HepG2 (cell line): ENCODE measurements at regions not wholly inside any gene's neighbourhood (a gene's known extent, or its start where the extent isn't known, plus 50 kb on each side); places are given as distances from the start of the nearest gene placed in this dataset.

Experiments used
- ATAC-seq: fragments of 200-7000 bp; cut with Tn5 transposase; 3 replicates; pipeline ENCODE4 v1.9.1; 2020; ENCODE audit warnings: mild to moderate bottlenecking, moderate library complexity
- BruUV-seq: library from RNA; stranded (reverse); fragments of 400-500 nt; replicated peaks from 2 replicates; lab custom pipeline; 2021; lab: Mats Ljungman, UMichigan
- CTCF ChIA-PET: fragments of 300-600 bp; formaldehyde crosslinking; extraction: SDS; loops from one replicate; lab custom pipeline; 2021; ENCODE audit warnings: low total read pairs, inconsistent platforms, low intra/inter-chr PET ratio; lab: Yijun Ruan, JAX
- POLR2A ChIA-PET: fragments of 350-600 bp; sonication (Branson Sonifier 250); formaldehyde crosslinking; loops from one replicate; lab custom pipeline; 2020; ENCODE audit warnings: antibody characterized with exemption, inconsistent platforms; lab: Yijun Ruan, JAX
- DNase-seq: peaks from one replicate; pipeline ENCODE4 v3.0.0-alpha.2; 2015; ENCODE audit warnings: low spot score
- FAIRE-seq: peaks from 3 replicates; lab custom pipeline; 2011; peaks lifted over from hg19 to GRCh38; lab: Jason Lieb, UNC
- H2AFZ ChIP-seq: one replicate; pipeline ENCODE4 v1.6.1; 2011; ENCODE audit warnings: low read length, inconsistent platforms
- H3K27ac ChIP-seq: fragments of 300-600 bp; 3 replicates; pipeline ENCODE4 v1.8.0; 2011; ENCODE audit warnings: mixed run types, mild to moderate bottlenecking, mixed read lengths, low read length, inconsistent platforms; ENCODE audit not compliant: insufficient read depth; ENCODE audit errors: extremely low read length
- H3K27me3 ChIP-seq, 2 experiments: fragments of 200-600 bp in 1 of 2; 2 replicates in 1 of 2; 3 replicates in 1 of 2; pipeline versions ENCODE4 v1.6.0 to v1.8.0; 2011; ENCODE audit warnings: low read length in 2 of 2, mild to moderate bottlenecking in 2 of 2, moderate library complexity in 2 of 2, inconsistent platforms in 1 of 2; ENCODE audit not compliant: insufficient read depth in 2 of 2, control insufficient read depth in 1 of 2
- H3K36me3 ChIP-seq, 2 experiments: fragments of 200-600 bp in 1 of 2; replicated peaks in 1 of 2; 2 replicates in 1 of 2; 3 replicates in 1 of 2; pipeline versions ENCODE4 v1.5.1 to v1.8.0; 2011; ENCODE audit warnings: low read length in 2 of 2, inconsistent platforms in 1 of 2; ENCODE audit not compliant: insufficient read depth in 2 of 2, control insufficient read depth in 1 of 2
- H3K4me1 ChIP-seq: 2 replicates; pipeline ENCODE4 v1.5.1; 2012; ENCODE audit warnings: low read length, inconsistent platforms; ENCODE audit not compliant: insufficient read depth
- H3K4me2 ChIP-seq: 2 replicates; pipeline ENCODE4 v1.6.0; 2011; ENCODE audit warnings: low read depth, low read length, inconsistent platforms
- H3K4me3 ChIP-seq, 3 experiments: fragments of 200-600 bp in 1 of 3; sonication (generic), shearing (Covaris generic) in 1 of 3; replicated peaks in 1 of 3; 2 replicates each; pipeline ENCODE4 v1.5.1; 2011 to 2016; ENCODE audit warnings: low read length in 3 of 3, inconsistent platforms in 2 of 3, low read depth in 2 of 3, mild to moderate bottlenecking in 2 of 3, control low read depth in 1 of 3, mixed read lengths in 1 of 3; ENCODE audit not compliant: insufficient read depth in 1 of 3
- H3K79me2 ChIP-seq: one replicate; pipeline ENCODE4 v1.6.1; 2011; ENCODE audit warnings: low read length, inconsistent platforms; ENCODE audit not compliant: insufficient read depth
- H3K9ac ChIP-seq: 2 replicates; pipeline ENCODE4 v1.6.0; 2011; ENCODE audit warnings: mild to moderate bottlenecking, low read depth, low read length, inconsistent platforms; ENCODE audit not compliant: insufficient read depth
- H3K9me3 ChIP-seq: 2 replicates; pipeline ENCODE4 v1.5.1; 2012; ENCODE audit warnings: mild to moderate bottlenecking, low read length
- H4K20me1 ChIP-seq: 2 replicates; pipeline ENCODE4 v1.6.0; 2011; ENCODE audit warnings: inconsistent platforms, mild to moderate bottlenecking, low read length, moderate library complexity; ENCODE audit not compliant: insufficient read depth
- ATM ChIP-seq: fragments of 450-650 bp; IDR thresholded peaks from 2 replicates; pipeline ENCODE4 v1.7.1; 2017; ENCODE audit warnings: mild to moderate bottlenecking, borderline replicate concordance
- CSRNP2 ChIP-seq: sonication (generic); formaldehyde crosslinking; conservative IDR thresholded peaks from 2 replicates; pipeline ENCODE4 v1.8.0; 2022; ENCODE audit warnings: low read depth, missing genetic modification reagents
- HMGXB3 ChIP-seq: sonication (generic); formaldehyde crosslinking; IDR thresholded peaks from 2 replicates; pipeline ENCODE4 v1.4.0; 2020; ENCODE audit warnings: missing genetic modification reagents, borderline replicate concordance
- HNRNPLL ChIP-seq: fragments of 200-400 bp; formaldehyde crosslinking; IDR thresholded peaks from 2 replicates; pipeline ENCODE4 v1.6.1; 2017; ENCODE audit warnings: mild to moderate bottlenecking, low read depth, low read length; ENCODE audit not compliant: poor library complexity, severe bottlenecking
- MYC ChIP-seq: sonication (generic); formaldehyde crosslinking; IDR thresholded peaks from 2 replicates; pipeline ENCODE4 v1.9.0; 2021; ENCODE audit warnings: missing genetic modification reagents, borderline replicate concordance
- PBX2 ChIP-seq: IDR thresholded peaks from 2 replicates; pipeline ENCODE4 v1.6.1; 2016; ENCODE audit warnings: control low read depth
- RBM39 ChIP-seq: fragments of 200-400 bp; formaldehyde crosslinking; IDR thresholded peaks from one replicate; pipeline ENCODE4 v1.6.1; 2018; ENCODE audit warnings: antibody characterized with exemption, mild to moderate bottlenecking, low read depth, low read length; ENCODE audit not compliant: poor library complexity, severe bottlenecking
- TFAP4 ChIP-seq: sonication (generic); IDR thresholded peaks from 2 replicates; pipeline ENCODE4 v1.6.1; 2016; ENCODE audit warnings: low read depth, borderline replicate concordance
- ZFAT ChIP-seq: sonication (generic); formaldehyde crosslinking; conservative IDR thresholded peaks from 2 replicates; pipeline ENCODE4 v1.8.1; 2023; ENCODE audit warnings: missing genetic modification reagents, inconsistent platforms
- ZNF569 ChIP-seq: sonication (generic); formaldehyde crosslinking; IDR thresholded peaks from 2 replicates; pipeline ENCODE4 v1.5.0; 2020; ENCODE audit warnings: mild to moderate bottlenecking, missing genetic modification reagents, moderate library complexity, borderline replicate concordance
- ZNF609 ChIP-seq: sonication (generic); formaldehyde crosslinking; IDR thresholded peaks from 2 replicates; pipeline ENCODE4 v1.4.0; 2020; ENCODE audit warnings: mild to moderate bottlenecking, missing genetic modification reagents, borderline replicate concordance
- WGBS: methylation state at CpG from one replicate; pipeline ENCODE4 v1.1.6; 2017; ENCODE audit warnings: low lambda C conversion rate; 5-methylcytosine and 5-hydroxymethylcytosine counted together
- in situ Hi-C: cut with HindIII; loops from 2 replicates; pipeline ENCODE4 v1.10.0; 2017; ENCODE audit warnings: low pct_unique_long_range_greater_than_20kb; ENCODE audit not compliant: extremely low pct_ligation_motif_present
- intact Hi-C: fragments of 100-400 bp; cut with micrococcal nuclease; formaldehyde crosslinking; loops from one replicate; pipeline ENCODE4 v1.10.0; 2022; ENCODE audit not compliant: unreplicated experiment

- H3K36me3 ChIP-seq: no peaks in the 10 kb centered on the region
- CTCF ChIA-PET: no interaction called here
- no peak overlapping the region for H3K4me3 ChIP-seq
- H3K27me3 ChIP-seq: peaks cover 3 to 29% of the 10 kb centered on the region in 2 experiments; a peak in 4 of 5 replicates
- no peak overlapping the region for H3K27ac ChIP-seq
- no peak overlapping the region for H3K4me2 ChIP-seq
- no peak for ATAC-seq
- no peak for FAIRE-seq
- WGBS: 37% methylated on average over 3 of the region's 3 CpGs
- POLR2A ChIA-PET: no interaction called here
- no peaks in the 10 kb centered on the region for H4K20me1 ChIP-seq
- H2AFZ ChIP-seq: no peak overlapping the region
- DNase-seq: no peak
- H3K79me2 ChIP-seq: no peaks in the 10 kb centered on the region
- in situ Hi-C loops (loop anchor here (10.0 kb wide), 1 partner anchor 160 kb away; no protein-coding TSS in a partner anchor), intact Hi-C loops (no loop called here)
- no peaks in the 10 kb centered on the region for H3K9me3 ChIP-seq
- H3K9ac ChIP-seq: no peak overlapping the region
- H3K4me1 ChIP-seq: 0 out of 2 replicates have a peak, but pooled peaks cover 5% of the 10 kb centered on the region
- BruUV-seq: no TSS peak
- TF ChIP-seq ZNF609 (CRISPR knock-in tag) (no peak), HMGXB3 (CRISPR knock-in tag) (no peak), CSRNP2 (no peak), ATM (no peak), HNRNPLL (no peak), RBM39 (no peak), TFAP4 (no peak), MYC (CRISPR knock-in tag) (no peak), ZFAT (CRISPR knock-in tag) (no peak), ZNF569 (CRISPR knock-in tag) (no peak), PBX2 (no peak)
Measured at GRCh38 chr13:111064661-111065060, 50.4 kb upstream of the ARHGEF7 start.
